K562 (cell line): ENCODE measurements at regions not wholly inside any gene's neighbourhood (a gene's known extent, or its start where the extent isn't known, plus 50 kb on each side); places are given as distances from the start of the nearest gene placed in this dataset.
"Not testable (repeated sequence)": the region's sequence is repeated elsewhere in the genome, so short reads cannot be mapped to it uniquely, and the experiment has no call there.

ENCODE experiments used
- ATAC-seq: fragments of 200-7000 bp; cut with Tn5 transposase; 3 replicates; pipeline ENCODE4 v1.9.1; 2020; ENCODE audit warnings: moderate library complexity
- BruUV-seq: library from RNA; stranded (reverse); fragments of 400-500 nt; replicated peaks from 2 replicates; lab custom pipeline; 2021; lab: Mats Ljungman, UMichigan
- CTCF ChIA-PET: fragments of 300-600 bp; formaldehyde crosslinking; extraction: SDS; loops from one replicate; lab custom pipeline; 2021; ENCODE audit warnings: low intra/inter-chr PET ratio; lab: Yijun Ruan, JAX
- POLR2A ChIA-PET: fragments of 300-600, 350-650 bp; sonication (Branson Sonifier 250); formaldehyde crosslinking; extraction: SDS; loops from one replicate; lab custom pipeline; 2021; ENCODE audit warnings: antibody characterized with exemption, inconsistent platforms; lab: Yijun Ruan, JAX
- DNase-seq, 4 experiments: peaks; one replicate each; pipeline versions ENCODE4 v3.0.0 to v3.0.0-alpha.2; 2011 to 2018; ENCODE audit warnings: low spot score in 3 of 4, mixed read lengths in 3 of 4; ENCODE audit errors: extremely low read depth in 1 of 4
- FAIRE-seq: peaks from 2 replicates; lab custom pipeline; 2011; peaks lifted over from hg19 to GRCh38; lab: Jason Lieb, UNC
- H2AFZ ChIP-seq: 2 replicates; pipeline ENCODE4 v1.6.0; 2011; ENCODE audit warnings: low read depth, low read length, control low read depth, inconsistent platforms
- H3K27ac ChIP-seq: fragments of 200-600 bp; 3 replicates; pipeline ENCODE4 v1.8.0; 2011; ENCODE audit warnings: low read depth, mild to moderate bottlenecking, control low read depth, inconsistent platforms, low read length, moderate library complexity, mixed read lengths; ENCODE audit errors: extremely low read depth
- H3K27me3 ChIP-seq, 2 experiments: fragments of 300-600 bp in 1 of 2; 2 replicates in 1 of 2; 3 replicates in 1 of 2; pipeline versions ENCODE4 v1.6.0 to v1.8.0; 2011; ENCODE audit warnings: inconsistent platforms in 2 of 2, low read length in 2 of 2, mild to moderate bottlenecking in 1 of 2, mixed read lengths in 1 of 2, moderate library complexity in 1 of 2; ENCODE audit not compliant: control insufficient read depth in 2 of 2, insufficient read depth in 2 of 2
- H3K36me3 ChIP-seq: fragments of 300-600 bp; 3 replicates; pipeline ENCODE4 v1.8.0; 2011; ENCODE audit warnings: mild to moderate bottlenecking, low read length, inconsistent platforms; ENCODE audit not compliant: control insufficient read depth, insufficient read depth
- H3K4me1 ChIP-seq, 2 experiments: fragments of 200-600 bp in 1 of 2; replicated peaks in 1 of 2; 2 replicates in 1 of 2; 3 replicates in 1 of 2; pipeline versions ENCODE4 v1.5.1 to v1.8.0; 2011; ENCODE audit warnings: inconsistent platforms in 2 of 2, low read length in 2 of 2, mild to moderate bottlenecking in 1 of 2, mixed read lengths in 1 of 2, moderate library complexity in 1 of 2; ENCODE audit not compliant: control insufficient read depth in 2 of 2, insufficient read depth in 2 of 2
- H3K4me2 ChIP-seq: 2 replicates; pipeline ENCODE4 v1.6.1; 2011; ENCODE audit warnings: low read length, control low read depth, inconsistent platforms, mixed read lengths; ENCODE audit not compliant: insufficient read depth
- H3K4me3 ChIP-seq: fragments of 200-600 bp; sonication (generic), shearing (Covaris generic); 2 replicates; pipeline ENCODE4 v1.5.1; 2016; ENCODE audit warnings: control low read depth, inconsistent platforms
- H3K79me2 ChIP-seq: fragments of 200-600 bp; 3 replicates; pipeline ENCODE4 v1.8.0; 2011; ENCODE audit warnings: low read length, inconsistent platforms; ENCODE audit not compliant: control insufficient read depth, insufficient read depth
- H3K9ac ChIP-seq, 2 experiments: 2 replicates each; pipeline versions ENCODE4 v1.6.0 to v1.6.1; 2011; ENCODE audit warnings: low read depth in 2 of 2, low read length in 2 of 2, control low read depth in 1 of 2, inconsistent platforms in 1 of 2, mild to moderate bottlenecking in 1 of 2, mixed read lengths in 1 of 2; ENCODE audit not compliant: insufficient read depth in 1 of 2
- H3K9me1 ChIP-seq: one replicate; pipeline ENCODE4 v1.6.0; 2011; ENCODE audit warnings: inconsistent platforms, mild to moderate bottlenecking, low read length, moderate library complexity; ENCODE audit not compliant: control insufficient read depth, insufficient read depth
- H3K9me3 ChIP-seq: replicated peaks from 2 replicates; pipeline ENCODE4 v1.5.1; 2011; ENCODE audit warnings: low read depth, low read length, inconsistent platforms; ENCODE audit not compliant: control insufficient read depth, insufficient read depth
- H4K20me1 ChIP-seq: replicated peaks from 2 replicates; pipeline ENCODE4 v1.6.1; 2011; ENCODE audit warnings: low read length, inconsistent platforms, mixed read lengths; ENCODE audit not compliant: control insufficient read depth, insufficient read depth
- AFF1 ChIP-seq, 2 experiments: fragments of 450-650 bp; IDR thresholded peaks; 2 replicates each; pipeline ENCODE4 v1.6.1; 2018; ENCODE audit warnings: mild to moderate bottlenecking in 2 of 2, low read depth in 1 of 2; ENCODE audit not compliant: partially characterized antibody in 2 of 2
- DACH1 ChIP-seq: fragments of 450-650 bp; IDR thresholded peaks from 2 replicates; pipeline ENCODE4 v1.6.1; 2018; ENCODE audit not compliant: partially characterized antibody
- MAFK ChIP-seq: IDR thresholded peaks from 2 replicates; pipeline ENCODE4 v1.6.1; 2011; ENCODE audit warnings: low read length, improper control_type of control experiment
- WGBS: fragments of 100-300 bp; shearing (Covaris generic); methylation state at CpG from one replicate; pipeline ENCODE4 v1.1.6; 2016; ENCODE audit warnings: low coverage, mixed read lengths; ENCODE audit not compliant: insufficient coverage; ENCODE audit errors: missing lambda C conversion rate; 5-methylcytosine and 5-hydroxymethylcytosine counted together
- in situ Hi-C: fragments of 300-500 bp; cut with MboI; formaldehyde crosslinking; loops from 4 replicates; pipeline ENCODE4 v1.15.0; 2018; ENCODE audit warnings: inconsistent platforms, mixed read lengths
- intact Hi-C: fragments of 100-400 bp; cut with micrococcal nuclease; formaldehyde crosslinking; loops from 2 replicates; pipeline ENCODE4 v1.14.2; 2022

GRCh38 chr16:31641279-31641678 lies 113.6 kb downstream of the AHSP start:
- 0 out of 2 replicates have a peak, but pooled peaks have one; percentile 5 for TF ChIP-seq MAFK
- no peak for TF ChIP-seq DACH1
- H3K9me3 ChIP-seq: no peaks in the 10 kb centered on the region
- no peaks in the 10 kb centered on the region for H3K4me1 ChIP-seq
- no peak overlapping the region for H3K4me2 ChIP-seq
- H3K36me3 ChIP-seq: no peaks in the 10 kb centered on the region
- ChIA-PET POLR2A (no interaction called here), CTCF (no interaction called here)
- H3K79me2 ChIP-seq: no peaks in the 10 kb centered on the region
- H3K9me1 ChIP-seq: no peaks in the 10 kb centered on the region
- H4K20me1 ChIP-seq: no peaks in the 10 kb centered on the region
- ATAC-seq: no peak
- FAIRE-seq: no peak
- no peak for DNase-seq
- peaks cover 0 to 15% of the 10 kb centered on the region in 2 experiments; a peak in 2 of 5 replicates for H3K27me3 ChIP-seq
- WGBS: 3% methylated on average over 4 of the region's 4 CpGs
- H3K27ac ChIP-seq: no peak overlapping the region
- intact Hi-C loops (no loop called here), in situ Hi-C loops (no loop called here)
- BruUV-seq: no TSS peak
- H3K4me3 ChIP-seq: no peak overlapping the region
- no peak overlapping the region for H3K9ac ChIP-seq
- H2AFZ ChIP-seq: no peak overlapping the region

DNA sequence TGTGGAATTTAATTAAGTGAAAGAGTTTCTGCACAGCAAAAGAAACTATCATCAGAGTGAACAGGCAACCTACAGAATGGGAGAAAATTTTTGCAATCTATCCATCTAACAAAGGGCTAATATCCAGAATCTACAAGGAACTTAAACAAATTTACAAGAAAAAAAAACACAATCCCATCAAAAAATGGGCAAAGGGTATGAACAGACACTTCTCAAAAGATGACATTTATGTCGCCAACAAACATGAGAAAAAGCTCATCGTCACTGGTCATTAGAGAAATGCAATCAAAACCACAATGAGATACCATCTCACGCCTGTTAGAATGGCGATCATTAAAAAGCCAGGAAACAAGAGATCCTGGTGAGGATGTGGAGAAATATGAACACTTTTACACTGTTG lies 128.0 kb downstream of the AHSP start:
- ATAC-seq, intact Hi-C loops, H3K9me3 ChIP-seq, in situ Hi-C loops, H2AFZ ChIP-seq, H3K4me2 ChIP-seq, H3K27ac ChIP-seq, POLR2A ChIA-PET, H4K20me1 ChIP-seq, H3K9ac ChIP-seq, CTCF ChIA-PET, FAIRE-seq, H3K36me3 ChIP-seq, BruUV-seq, H3K9me1 ChIP-seq, DNase-seq, H3K4me3 ChIP-seq, H3K79me2 ChIP-seq, H3K4me1 ChIP-seq, H3K27me3 ChIP-seq: not testable (repeated sequence)
- 0% methylated on average over 4 of the region's 4 CpGs for WGBS
- peak in 1 of 2 experiments; percentile 96 for TF ChIP-seq AFF1 (IDR thresholded peaks at IDR 0.05; ENCODE audit: low read depth in 1 of 2, partially characterized antibody in 2 of 2)
